ENCODE measurements at regions not wholly inside any gene's neighbourhood (a gene's known extent, or its start where the extent isn't known, plus 50 kb on each side); places are given as distances from the start of the nearest gene placed in this dataset.

- no peak for TF ChIP-seq IRF5 (IDR thresholded peaks at IDR 0.05; ENCODE audit: borderline replicate concordance)
- TF ChIP-seq EP300 (IDR thresholded peaks at IDR 0.05; ENCODE audit: borderline replicate concordance in 1 of 2, control insufficient read depth in 1 of 2, low read depth in 2 of 2, low read length in 2 of 2) = no peak
- TF ChIP-seq ZNF687 (IDR thresholded peaks at IDR 0.05) = no peak
- TF ChIP-seq CBFB (IDR thresholded peaks at IDR 0.05; ENCODE audit: low read depth) = no peak
- TF ChIP-seq YY1 (IDR thresholded peaks at IDR 0.05; ENCODE audit: low read depth, low read length) = no peak
- TF ChIP-seq IKZF1 (conservative IDR thresholded peaks at IDR 0.05) = no peak
- TF ChIP-seq PAX5 (IDR thresholded peaks at IDR 0.05; ENCODE audit: borderline replicate concordance, low read depth, low read length) = no peak
- TF ChIP-seq RUNX3 (IDR thresholded peaks at IDR 0.05; ENCODE audit: low read length) = peak; percentile 68
- 0 out of 2 replicates have a peak, but pooled peaks have one; percentile 44 for TF ChIP-seq MEF2A (IDR thresholded peaks at IDR 0.05; ENCODE audit: insufficient read depth, low read depth, low read length)
- peak; percentile 49; the same call in 1 of the 2 replicates for TF ChIP-seq NFIC (IDR thresholded peaks at IDR 0.05; ENCODE audit: low read depth, low read length)
- no peak for TF ChIP-seq RB1 (IDR thresholded peaks at IDR 0.05; ENCODE audit: borderline replicate concordance)
- TF ChIP-seq RAD21 (IDR thresholded peaks at IDR 0.05; ENCODE audit: insufficient read depth, low read depth, low read length) = 0 out of 2 replicates have a peak, but pooled peaks have one; percentile 6
- peak; percentile 37; the same call in 1 of the 2 replicates for TF ChIP-seq CREM (IDR thresholded peaks at IDR 0.05; ENCODE audit: low read depth)
- no peak for TF ChIP-seq PML (IDR thresholded peaks at IDR 0.05; ENCODE audit: low read length)
- no peak for TF ChIP-seq ESRRA (IDR thresholded peaks at IDR 0.05; ENCODE audit: low read length)
- no peak for TF ChIP-seq IRF4 (IDR thresholded peaks at IDR 0.05; ENCODE audit: low read depth, low read length)
- TF ChIP-seq ZSCAN29 (IDR thresholded peaks at IDR 0.05) = no peak
- TF ChIP-seq KAT2A (conservative IDR thresholded peaks at IDR 0.05; ENCODE audit: control insufficient read depth, low read depth, low read length) = no peak
- no peak for TF ChIP-seq NR2C1 (IDR thresholded peaks at IDR 0.05)
- TF ChIP-seq CTCF (IDR thresholded peaks at IDR 0.05 in 2 of 3, conservative IDR thresholded peaks at IDR 0.05 in 1 of 3; ENCODE audit: control insufficient read depth in 2 of 3, extremely low read depth in 1 of 3, insufficient read depth in 1 of 3, low read depth in 3 of 3, low read length in 3 of 3) = no peak
Measured at GRCh38 chr5:60436518-60436917, 263.4 kb downstream of the DEPDC1B start (continued).
